ENCODE measurements at regions not wholly inside any gene's neighbourhood (a gene's known extent, or its start where the extent isn't known, plus 50 kb on each side); places are given as distances from the start of the nearest gene placed in this dataset.

DNA sequence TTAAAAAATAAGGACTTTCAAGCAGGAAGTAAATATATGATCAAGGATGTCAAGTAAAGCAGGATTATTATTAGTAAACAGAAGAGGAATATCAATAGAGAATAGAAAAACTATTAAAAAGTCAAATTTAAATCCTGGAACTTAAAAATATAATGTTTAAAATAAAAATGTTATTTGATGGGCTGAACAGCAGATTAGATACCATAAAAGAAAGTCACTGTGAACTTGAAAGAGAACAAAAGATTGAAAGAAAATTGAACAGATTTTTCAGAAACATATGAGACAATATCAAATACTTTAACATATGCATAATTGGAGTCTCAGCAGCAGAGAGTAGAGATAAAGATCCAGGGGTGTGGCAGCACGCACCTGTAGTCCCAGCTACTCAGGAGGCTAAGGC lies 1213.7 kb upstream of the AUTS2 start:
- TF ChIP-seq, protein P1, sequence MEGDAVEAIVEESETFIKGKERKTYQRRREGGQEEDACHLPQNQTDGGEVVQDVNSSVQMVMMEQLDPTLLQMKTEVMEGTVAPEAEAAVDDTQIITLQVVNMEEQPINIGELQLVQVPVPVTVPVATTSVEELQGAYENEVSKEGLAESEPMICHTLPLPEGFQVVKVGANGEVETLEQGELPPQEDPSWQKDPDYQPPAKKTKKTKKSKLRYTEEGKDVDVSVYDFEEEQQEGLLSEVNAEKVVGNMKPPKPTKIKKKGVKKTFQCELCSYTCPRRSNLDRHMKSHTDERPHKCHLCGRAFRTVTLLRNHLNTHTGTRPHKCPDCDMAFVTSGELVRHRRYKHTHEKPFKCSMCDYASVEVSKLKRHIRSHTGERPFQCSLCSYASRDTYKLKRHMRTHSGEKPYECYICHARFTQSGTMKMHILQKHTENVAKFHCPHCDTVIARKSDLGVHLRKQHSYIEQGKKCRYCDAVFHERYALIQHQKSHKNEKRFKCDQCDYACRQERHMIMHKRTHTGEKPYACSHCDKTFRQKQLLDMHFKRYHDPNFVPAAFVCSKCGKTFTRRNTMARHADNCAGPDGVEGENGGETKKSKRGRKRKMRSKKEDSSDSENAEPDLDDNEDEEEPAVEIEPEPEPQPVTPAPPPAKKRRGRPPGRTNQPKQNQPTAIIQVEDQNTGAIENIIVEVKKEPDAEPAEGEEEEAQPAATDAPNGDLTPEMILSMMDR (IDR thresholded peaks at IDR 0.05; ENCODE audit: low read length), result no peak
- no peak for TF ChIP-seq EZH2 (optimal IDR thresholded peaks at IDR 0.05; ENCODE audit: low read depth, low read length)
- no peak for TF ChIP-seq EZH2phosphoT487 (IDR thresholded peaks at IDR 0.05; ENCODE audit: low read length)
